Caki2 (cell line): ENCODE measurements at regions not wholly inside any gene's neighbourhood (a gene's known extent, or its start where the extent isn't known, plus 50 kb on each side); places are given as distances from the start of the nearest gene placed in this dataset.
A peak's percentile ranks its signal among the peaks of the same experiment; 100 is the strongest.

Experiments
- DNase-seq: peaks from one replicate; pipeline ENCODE4 v3.0.0-alpha.2; 2015; ENCODE audit warnings: low read depth
- in situ Hi-C: cut with HindIII; loops from 2 replicates; pipeline ENCODE4 v1.10.0; 2016; ENCODE audit warnings: low sequenced_read_pairs, low pct_unique_long_range_greater_than_20kb, mixed read lengths

- DNase-seq = peak; percentile 49
- in situ Hi-C loops = no loop called here
These were observed 98.9 kb upstream of the GLS start for GRCh38 chr2:190781604-190782198.

- no peak for DNase-seq
- in situ Hi-C loops = no loop called here
These were observed 98.4 kb upstream of the GLS start for GRCh38 chr2:190782264-190782663.

GRCh38 chr2:190783513-190784263, 96.9 kb upstream of the GLS start:
- in situ Hi-C loops = no loop called here
- DNase-seq = no peak

- DNase-seq = no peak
- in situ Hi-C loops = no loop called here
These were observed 95.3 kb upstream of the GLS start for GRCh38 chr2:190785334-190785733.

GRCh38 chr2:190786404-190787166, 94.0 kb upstream of the GLS start:
- DNase-seq = no peak

GRCh38 chr2:190787743-190788235, 92.8 kb upstream of the GLS start:
- DNase-seq = no peak
- in situ Hi-C loops = no loop called here

More at GRCh38 chr2:190786404-190787166, 94.0 kb upstream of the GLS start:
- in situ Hi-C loops = no loop called here

- in situ Hi-C loops = no loop called here
These were observed 91.3 kb upstream of the GLS start for GRCh38 chr2:190789074-190790004.

GRCh38 chr2:190791347-190791975, 89.2 kb upstream of the GLS start:
- in situ Hi-C loops = no loop called here
- peak; percentile 92 for DNase-seq

More at GRCh38 chr2:190789074-190790004, 91.3 kb upstream of the GLS start:
- DNase-seq = peak; percentile 95

GRCh38 chr2:190791976-190792575, 88.5 kb upstream of the GLS start:
- in situ Hi-C loops = no loop called here
- no peak for DNase-seq

- peak; percentile 40 for DNase-seq
- in situ Hi-C loops = no loop called here
These were observed 87.4 kb upstream of the GLS start for GRCh38 chr2:190792956-190793888.

- in situ Hi-C loops = no loop called here
- DNase-seq = peak; percentile 40
These were observed 86.2 kb upstream of the GLS start for GRCh38 chr2:190794377-190794776.

GRCh38 chr2:190794790-190795189, 85.8 kb upstream of the GLS start:
- in situ Hi-C loops = no loop called here
- DNase-seq = no peak

GRCh38 chr2:190795686-190796085, 84.9 kb upstream of the GLS start:
- in situ Hi-C loops = no loop called here
- DNase-seq = no peak

- no peak for DNase-seq
- in situ Hi-C loops = no loop called here
These were observed 80.6 kb upstream of the GLS start for GRCh38 chr2:190799999-190800398.

- in situ Hi-C loops = no loop called here
These were observed 80.1 kb upstream of the GLS start for GRCh38 chr2:190800528-190800927.

GRCh38 chr2:190802129-190802528, 78.5 kb upstream of the GLS start:
- no peak for DNase-seq
- in situ Hi-C loops = no loop called here

More at GRCh38 chr2:190800528-190800927, 80.1 kb upstream of the GLS start:
- no peak for DNase-seq
